Fibroblast of the aortic adventitia (primary cell): ENCODE measurements at regions not wholly inside any gene's neighbourhood (a gene's known extent, or its start where the extent isn't known, plus 50 kb on each side); places are given as distances from the start of the nearest gene placed in this dataset.
"Not testable (repeated sequence)": the region's sequence is repeated elsewhere in the genome, so short reads cannot be mapped to it uniquely, and the experiment has no call there.

ENCODE experiments used
- DNase-seq: peaks from one replicate; pipeline ENCODE4 v3.0.0-alpha.2; 2010; ENCODE audit warnings: low read depth
- H3K4me3 ChIP-seq: 2 replicates; pipeline ENCODE4 v1.5.1; 2011; ENCODE audit warnings: low read depth, mild to moderate bottlenecking, control low read depth, low read length, moderate library complexity
- CTCF ChIP-seq: IDR thresholded peaks from 2 replicates; pipeline ENCODE4 v1.5.1; 2011; ENCODE audit warnings: mild to moderate bottlenecking, low read length, control low read depth, inconsistent platforms; ENCODE audit not compliant: insufficient read depth

GRCh38 chr1:118558933-118559332 lies 373.9 kb upstream of the SPAG17 start:
- no peak for DNase-seq
- no peak for TF ChIP-seq CTCF
- no peak overlapping the region for H3K4me3 ChIP-seq

DNA sequence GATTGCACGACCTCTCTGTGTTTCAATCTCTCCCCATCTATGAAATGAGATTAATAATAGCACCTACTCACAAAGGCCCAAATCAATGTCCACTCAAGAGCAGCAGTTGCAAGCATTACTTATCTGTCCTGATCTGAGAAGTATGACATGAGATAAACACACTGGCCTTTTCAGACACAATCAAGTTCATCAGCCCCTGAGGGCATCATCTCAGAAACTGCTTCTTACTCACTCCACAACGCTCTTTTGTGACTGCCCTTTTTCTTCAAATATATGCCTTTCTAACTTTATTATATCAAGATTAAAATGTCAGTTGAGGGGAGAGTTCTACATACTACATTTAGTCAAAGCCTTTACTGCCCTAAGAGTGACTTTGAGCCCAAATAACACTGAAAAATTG lies 371.9 kb upstream of the SPAG17 start:
- H3K4me3 ChIP-seq = no peak overlapping the region
- DNase-seq = no peak
- no peak for TF ChIP-seq CTCF

DNA sequence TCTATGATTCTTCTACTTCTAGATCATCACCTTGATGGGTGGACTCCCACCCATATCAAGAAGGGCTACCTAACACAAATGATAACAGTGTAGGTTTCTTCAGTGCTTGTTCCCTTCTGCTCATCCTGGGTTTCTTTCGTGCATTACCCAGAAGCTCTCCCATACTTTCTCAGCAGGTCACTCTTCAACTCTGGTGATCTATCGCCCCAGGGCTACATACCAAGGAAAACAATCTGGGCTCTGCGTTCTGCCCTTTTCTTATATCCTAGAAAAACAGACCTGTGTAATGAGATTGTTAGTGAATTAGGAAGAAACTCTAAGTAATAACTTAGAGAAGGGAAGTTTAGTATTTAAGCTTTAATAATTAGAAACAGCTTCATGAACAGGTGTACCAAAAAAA lies 370.6 kb upstream of the SPAG17 start:
- no peak overlapping the region for H3K4me3 ChIP-seq
- no peak for DNase-seq
- no peak for TF ChIP-seq CTCF

DNA sequence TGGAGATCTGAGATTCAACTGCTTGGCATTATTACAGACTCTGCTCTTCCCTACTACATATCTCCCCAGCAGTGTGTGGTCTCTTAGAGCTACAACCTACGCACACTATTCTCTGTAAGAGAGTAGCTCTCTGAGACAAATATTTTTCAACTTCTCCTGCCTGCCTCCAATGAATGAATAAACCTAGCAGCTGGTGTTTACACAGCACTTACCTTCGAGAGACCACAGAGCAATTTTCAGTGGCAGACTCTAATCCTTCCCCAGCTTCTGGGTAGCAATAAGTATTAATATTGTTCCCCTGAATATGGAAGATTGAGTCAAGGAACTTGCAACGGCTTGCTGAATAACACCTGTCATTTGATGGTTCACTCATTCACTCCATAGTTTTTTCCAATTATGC lies 350.9 kb upstream of the SPAG17 start:
- DNase-seq = no peak
- no peak overlapping the region for H3K4me3 ChIP-seq
- TF ChIP-seq CTCF = no peak

DNA sequence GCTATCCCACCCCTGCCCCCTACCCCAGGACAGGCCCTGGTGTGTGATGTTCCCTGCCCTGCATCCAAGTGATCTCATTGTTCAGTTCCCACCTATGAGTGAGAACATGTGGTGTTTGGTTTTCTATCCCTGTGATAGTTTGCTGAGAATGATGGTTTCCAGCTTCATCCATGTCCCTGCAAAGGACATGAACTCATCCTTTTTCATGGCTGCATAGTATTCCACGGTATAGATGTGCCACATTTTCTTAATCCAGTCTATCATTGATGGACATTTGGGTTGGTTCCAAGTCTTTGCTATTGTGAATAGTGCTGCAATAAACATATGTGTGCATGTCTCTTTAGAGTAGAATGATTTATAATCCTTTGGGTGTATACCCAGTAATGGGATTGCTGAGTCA lies 326.9 kb upstream of the SPAG17 start:
- not testable (repeated sequence) for H3K4me3 ChIP-seq, DNase-seq

GRCh38 chr1:118504867-118505266 lies 319.8 kb upstream of the SPAG17 start:
- no peak for TF ChIP-seq CTCF
- DNase-seq = no peak
- no peak overlapping the region for H3K4me3 ChIP-seq

DNA sequence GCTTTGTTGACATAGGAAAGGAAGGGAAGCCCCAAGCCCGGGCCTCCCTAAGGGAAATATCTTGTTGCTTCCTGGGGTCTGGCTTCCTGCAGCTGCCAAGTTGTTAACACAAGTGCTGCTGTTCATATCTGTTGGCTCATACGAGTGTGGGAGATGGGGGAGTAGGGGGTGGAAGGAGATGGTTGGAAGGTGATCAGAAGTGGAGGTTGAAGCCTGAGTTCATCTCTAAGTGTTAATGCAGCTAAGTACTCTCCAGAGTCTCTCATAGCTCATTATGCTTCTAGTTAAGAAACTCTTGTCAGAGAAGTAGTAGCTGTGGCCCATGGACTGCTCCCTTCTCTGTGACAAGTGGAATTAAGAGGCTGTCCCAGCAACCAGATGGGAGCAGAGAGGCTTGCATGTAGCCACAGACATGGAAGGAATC lies 319.2 kb upstream of the SPAG17 start:
- TF ChIP-seq CTCF = no peak
- DNase-seq = no peak
- H3K4me3 ChIP-seq = no peak overlapping the region
